ENCODE measurements at regions not wholly inside any gene's neighbourhood (a gene's known extent, or its start where the extent isn't known, plus 50 kb on each side); places are given as distances from the start of the nearest gene placed in this dataset.

DNA sequence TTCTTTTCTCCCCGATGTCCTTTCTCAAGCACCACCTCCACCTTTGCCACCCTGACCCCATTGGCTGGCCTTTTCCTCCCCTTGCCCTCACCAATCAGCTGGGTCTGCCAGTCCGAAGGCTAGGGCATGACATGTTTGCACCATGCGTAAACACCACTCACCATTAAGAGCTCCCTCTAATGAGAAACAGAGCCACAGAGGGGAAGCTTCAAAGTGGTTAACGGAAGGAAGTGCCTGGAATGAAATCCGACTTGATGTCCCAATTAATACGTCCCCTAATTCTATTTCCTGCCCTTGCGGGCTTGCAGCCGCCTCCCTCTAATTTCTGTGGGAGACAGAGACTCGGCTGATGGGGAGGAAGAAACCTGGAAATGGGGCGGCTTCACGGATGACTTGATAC, 318.5 kb upstream of the TBX3 start:
- Histone ChIP-seq H3F3A (ENCODE audit: insufficient read depth, low read length) (no peaks in the 10 kb centered on the region), H3K9me3 (ENCODE audit: low read length) (no peaks in the 10 kb centered on the region), H3K4me3 (ENCODE audit: low read depth, low read length, poor library complexity, severe bottlenecking) (no peak overlapping the region), H3K36me3 (ENCODE audit: insufficient read depth, low read length) (no peaks in the 10 kb centered on the region), H3K27me3 (ENCODE audit: insufficient read depth, low read length) (no peaks in the 10 kb centered on the region), H3K27ac (ENCODE audit: low read depth, low read length, poor library complexity, severe bottlenecking) (no peak overlapping the region), H2AFZ (ENCODE audit: low read length) (no peak overlapping the region), H3K9me2 (ENCODE audit: low read depth, low read length) (no peaks in the 10 kb centered on the region), H3K9ac (ENCODE audit: low read length) (no peak overlapping the region), H4K20me1 (ENCODE audit: insufficient read depth, low read length) (no peaks in the 10 kb centered on the region), H3K4me2 (ENCODE audit: low read length) (no peak overlapping the region), H3K79me2 (ENCODE audit: insufficient read depth, low read length) (no peaks in the 10 kb centered on the region), H3K4me1 (ENCODE audit: insufficient read depth, low read length, severe bottlenecking) (no peaks in the 10 kb centered on the region)
- TF ChIP-seq EZH2 (IDR thresholded peaks at IDR 0.05; ENCODE audit: borderline replicate concordance, low read length), result no peak
- TF ChIP-seq, protein P1, sequence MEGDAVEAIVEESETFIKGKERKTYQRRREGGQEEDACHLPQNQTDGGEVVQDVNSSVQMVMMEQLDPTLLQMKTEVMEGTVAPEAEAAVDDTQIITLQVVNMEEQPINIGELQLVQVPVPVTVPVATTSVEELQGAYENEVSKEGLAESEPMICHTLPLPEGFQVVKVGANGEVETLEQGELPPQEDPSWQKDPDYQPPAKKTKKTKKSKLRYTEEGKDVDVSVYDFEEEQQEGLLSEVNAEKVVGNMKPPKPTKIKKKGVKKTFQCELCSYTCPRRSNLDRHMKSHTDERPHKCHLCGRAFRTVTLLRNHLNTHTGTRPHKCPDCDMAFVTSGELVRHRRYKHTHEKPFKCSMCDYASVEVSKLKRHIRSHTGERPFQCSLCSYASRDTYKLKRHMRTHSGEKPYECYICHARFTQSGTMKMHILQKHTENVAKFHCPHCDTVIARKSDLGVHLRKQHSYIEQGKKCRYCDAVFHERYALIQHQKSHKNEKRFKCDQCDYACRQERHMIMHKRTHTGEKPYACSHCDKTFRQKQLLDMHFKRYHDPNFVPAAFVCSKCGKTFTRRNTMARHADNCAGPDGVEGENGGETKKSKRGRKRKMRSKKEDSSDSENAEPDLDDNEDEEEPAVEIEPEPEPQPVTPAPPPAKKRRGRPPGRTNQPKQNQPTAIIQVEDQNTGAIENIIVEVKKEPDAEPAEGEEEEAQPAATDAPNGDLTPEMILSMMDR (IDR thresholded peaks at IDR 0.05; ENCODE audit: low read length), result no peak

DNA sequence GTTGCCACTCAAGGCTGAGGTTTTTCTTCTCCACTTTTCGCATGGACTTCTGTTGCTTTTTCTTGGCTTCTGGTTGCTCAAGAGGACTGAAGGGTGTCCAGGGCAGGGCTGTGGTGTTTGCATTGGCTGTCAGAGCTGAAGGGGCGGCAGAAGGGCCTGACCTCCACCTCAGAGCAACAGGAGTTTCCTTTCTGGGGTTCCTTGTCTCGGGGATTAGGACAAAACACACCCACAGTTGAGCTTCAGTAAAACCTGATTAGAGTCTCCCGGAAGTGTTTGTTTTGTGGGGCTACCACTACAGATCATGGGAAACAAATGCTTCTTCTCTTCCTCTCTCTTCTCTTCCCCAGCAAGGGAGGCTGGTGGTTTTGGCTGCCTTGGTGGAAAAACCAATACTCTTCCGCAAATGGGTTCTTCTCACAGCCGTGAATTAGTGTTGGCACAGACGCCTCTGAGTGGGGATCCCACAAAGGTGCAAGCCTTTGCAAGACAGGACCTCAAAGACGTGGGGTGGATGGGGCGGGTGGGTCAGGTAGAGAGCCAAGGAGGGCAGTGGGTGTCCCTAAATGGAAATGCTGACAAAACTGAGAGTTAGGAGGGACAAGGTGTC, 317.7 kb upstream of the TBX3 start:
- Histone ChIP-seq H3K4me2 (ENCODE audit: low read length) (no peak overlapping the region), H3K4me3 (ENCODE audit: low read depth, low read length, poor library complexity, severe bottlenecking) (no peak overlapping the region), H2AFZ (ENCODE audit: low read length) (no peak overlapping the region)

DNA sequence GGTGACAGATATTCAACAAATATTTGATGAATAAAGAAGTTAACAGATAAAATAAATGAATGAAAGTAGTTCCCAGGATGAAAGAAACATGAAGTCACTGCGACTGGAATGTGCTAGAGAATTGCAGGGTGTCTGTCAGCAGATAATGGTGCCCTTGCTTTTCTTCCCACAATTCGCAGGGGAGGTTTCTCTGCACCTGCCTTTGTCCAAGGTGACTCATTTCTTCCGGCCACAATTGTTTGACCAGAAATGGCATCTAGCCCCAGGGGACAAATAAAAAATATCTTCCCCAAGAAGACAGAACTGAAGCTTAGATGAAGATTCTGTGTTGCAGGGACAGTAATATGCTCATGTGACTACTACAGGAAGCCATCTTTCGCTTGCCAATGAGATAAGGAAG, 316.1 kb upstream of the TBX3 start:
- no peaks in the 10 kb centered on the region for H3F3A ChIP-seq (ENCODE audit: insufficient read depth, low read length)
- H3K36me3 ChIP-seq (ENCODE audit: insufficient read depth, low read length), result no peaks in the 10 kb centered on the region
- H3K27me3 ChIP-seq (ENCODE audit: insufficient read depth, low read length), result no peaks in the 10 kb centered on the region
- H3K4me3 ChIP-seq (ENCODE audit: low read depth, low read length, poor library complexity, severe bottlenecking), result no peak overlapping the region
- H4K20me1 ChIP-seq (ENCODE audit: insufficient read depth, low read length), result no peaks in the 10 kb centered on the region
- no peaks in the 10 kb centered on the region for H3K9me2 ChIP-seq (ENCODE audit: low read depth, low read length)
- TF ChIP-seq, protein P1 (IDR thresholded peaks at IDR 0.05; ENCODE audit: low read length), result no peak
- no peak for TF ChIP-seq EZH2 (IDR thresholded peaks at IDR 0.05; ENCODE audit: borderline replicate concordance, low read length)
- no peak overlapping the region for H3K4me2 ChIP-seq (ENCODE audit: low read length)
- H3K27ac ChIP-seq (ENCODE audit: low read depth, low read length, poor library complexity, severe bottlenecking), result no peak overlapping the region
- H3K79me2 ChIP-seq (ENCODE audit: insufficient read depth, low read length), result no peaks in the 10 kb centered on the region
- H3K9ac ChIP-seq (ENCODE audit: low read length), result no peak overlapping the region
- H2AFZ ChIP-seq (ENCODE audit: low read length), result no peak overlapping the region
- no peaks in the 10 kb centered on the region for H3K9me3 ChIP-seq (ENCODE audit: low read length)
- no peaks in the 10 kb centered on the region for H3K4me1 ChIP-seq (ENCODE audit: insufficient read depth, low read length, severe bottlenecking)

More for the DNA sequence above, 317.7 kb upstream of the TBX3 start:
- Histone ChIP-seq H3K9me3 (ENCODE audit: low read length) (no peaks in the 10 kb centered on the region), H3F3A (ENCODE audit: insufficient read depth, low read length) (no peaks in the 10 kb centered on the region), H3K79me2 (ENCODE audit: insufficient read depth, low read length) (no peaks in the 10 kb centered on the region), H3K9me2 (ENCODE audit: low read depth, low read length) (no peaks in the 10 kb centered on the region), H3K36me3 (ENCODE audit: insufficient read depth, low read length) (no peaks in the 10 kb centered on the region), H3K4me1 (ENCODE audit: insufficient read depth, low read length, severe bottlenecking) (no peaks in the 10 kb centered on the region), H3K27me3 (ENCODE audit: insufficient read depth, low read length) (no peaks in the 10 kb centered on the region), H4K20me1 (ENCODE audit: insufficient read depth, low read length) (no peaks in the 10 kb centered on the region), H3K9ac (ENCODE audit: low read length) (no peak overlapping the region), H3K27ac (ENCODE audit: low read depth, low read length, poor library complexity, severe bottlenecking) (no peak overlapping the region)
- TF ChIP-seq, protein P1 (IDR thresholded peaks at IDR 0.05; ENCODE audit: low read length), result no peak

All from OCI-LY1 (cell line).